ENCODE measurements at regions not wholly inside any gene's neighbourhood (a gene's known extent, or its start where the extent isn't known, plus 50 kb on each side); places are given as distances from the start of the nearest gene placed in this dataset.

- TF ChIP-seq USF2 (IDR thresholded peaks at IDR 0.05; ENCODE audit: borderline replicate concordance, low read depth, low read length), result no peak
- no peak for TF ChIP-seq LARP7 (IDR thresholded peaks at IDR 0.05)
- no peak for TF ChIP-seq SP1 (IDR thresholded peaks at IDR 0.05; ENCODE audit: low read depth, low read length)
- no peak for TF ChIP-seq RUNX3 (IDR thresholded peaks at IDR 0.05; ENCODE audit: low read length)
- TF ChIP-seq ZBTB4 (CRISPR knock-in tag; IDR thresholded peaks at IDR 0.05), result no peak
Measured at GRCh38 chr2:67724261-67724660, 327.1 kb downstream of the ETAA1 start (continued).

- no TSS peak for BruUV-seq (replicated peaks)
- ATAC-seq (no peak), FAIRE-seq (no peak), DNase-seq (ENCODE audit: low read depth, low spot score) (no peak)
- RAD21 ChIA-PET (ENCODE audit: unreplicated experiment), result no interaction called here
- Histone ChIP-seq H3K4me1 (ENCODE audit: control insufficient read depth, insufficient read depth, low read length) (no peaks in the 10 kb centered on the region), H3K79me2 (ENCODE audit: control insufficient read depth, insufficient read depth, low read length) (no peaks in the 10 kb centered on the region), H4K20me1 (ENCODE audit: control insufficient read depth, insufficient read depth) (no peaks in the 10 kb centered on the region), H3K9me3 (replicated peaks; ENCODE audit: control insufficient read depth, insufficient read depth, low read length) (no peaks in the 10 kb centered on the region), H2AFZ (ENCODE audit: control insufficient read depth, low read depth, low read length) (no peak overlapping the region), H3K9ac (ENCODE audit: control insufficient read depth, insufficient read depth, low read length) (no peak overlapping the region), H3K4me3 (no peak overlapping the region), H3K4me2 (ENCODE audit: control insufficient read depth, insufficient read depth) (no peak overlapping the region), H3K36me3 (ENCODE audit: control insufficient read depth in 2 of 2, insufficient read depth in 2 of 2, low read length in 1 of 2) (no peaks in the 10 kb centered on the region), H3K27ac (ENCODE audit: control insufficient read depth, insufficient read depth) (no peak overlapping the region), H3K27me3 (replicated peaks in 1 of 2; ENCODE audit: control insufficient read depth in 2 of 2, insufficient read depth in 2 of 2, low read length in 1 of 2) (0 out of 4 replicates have a peak, but pooled peaks cover 0 to 2% of the 10 kb centered on the region in 2 experiments)
- POLR2A ChIA-PET, result no interaction called here
- WGBS (ENCODE audit: insufficient coverage, insufficient replicate concordance, low lambda C conversion rate, missing lambda C conversion rate), result 0% methylated on average over 1 of the region's 1 CpG
- intact Hi-C loops (cut with micrococcal nuclease; ENCODE audit: unreplicated experiment), result no loop called here
- CTCF ChIA-PET, result no interaction called here
- TF ChIP-seq ESRRA (IDR thresholded peaks at IDR 0.05; ENCODE audit: low read length), result no peak
- SMC1A ChIA-PET (ENCODE audit: uncharacterized antibody, unreplicated experiment), result no interaction called here
- in situ Hi-C loops (cut with MboI), result no loop called here
Measured at GRCh38 chr2:67725731-67726130, 328.6 kb downstream of the ETAA1 start.

Data from GM12878 (cell line).